GM12891 (cell line): ENCODE measurements at regions not wholly inside any gene's neighbourhood (a gene's known extent, or its start where the extent isn't known, plus 50 kb on each side); places are given as distances from the start of the nearest gene placed in this dataset.

ENCODE experiments used
- POLR2A ChIP-seq: IDR thresholded peaks from 2 replicates; pipeline ENCODE4 v1.6.1; 2011; ENCODE audit warnings: low read depth, low read length, control low read depth
- POLR2AphosphoS5 ChIP-seq: IDR thresholded peaks from 2 replicates; pipeline ENCODE4 v1.6.1; 2011; ENCODE audit warnings: low read depth, low read length, control low read depth
- TAF1 ChIP-seq: IDR thresholded peaks from 2 replicates; pipeline ENCODE4 v1.6.1; 2011; ENCODE audit warnings: low read depth, low read length, control low read depth

DNA sequence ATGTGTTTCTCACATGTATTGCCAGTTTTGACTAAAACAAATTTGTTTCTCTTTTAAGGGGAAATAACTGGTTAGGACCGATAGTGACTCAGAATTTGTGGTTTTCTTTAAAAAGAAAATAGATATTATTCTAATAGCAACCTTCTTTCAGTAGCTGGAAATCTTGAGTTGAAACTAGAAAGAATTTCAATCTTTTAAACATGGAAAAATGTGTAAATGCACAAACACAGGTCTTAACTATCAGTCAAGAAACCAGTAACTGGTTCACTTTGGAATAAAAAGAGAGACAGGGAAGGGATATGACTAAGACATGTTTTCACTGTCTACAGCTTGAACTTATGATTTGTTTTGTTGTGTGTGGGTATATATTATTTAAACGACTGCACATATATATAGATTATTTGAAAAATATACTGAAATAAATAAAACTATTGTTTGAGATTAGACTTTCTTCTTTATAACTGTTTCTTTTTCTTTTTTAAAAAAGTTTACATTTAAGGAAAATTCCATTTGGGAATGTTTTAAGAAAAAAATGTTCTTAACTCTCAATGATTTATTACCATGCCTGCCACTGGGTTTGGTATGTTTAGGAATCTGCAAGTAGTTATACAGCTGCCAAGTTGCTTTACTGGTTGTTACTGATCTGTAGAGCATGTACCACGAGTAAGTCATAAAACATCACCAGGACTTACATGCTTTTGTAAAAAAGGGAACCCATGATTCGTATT, 753.3 kb upstream of the MARCKS start:
- TF ChIP-seq POLR2A (no peak), POLR2AphosphoS5 (no peak), TAF1 (no peak)
